Choroid plexus epithelial cell (primary cell): ENCODE measurements at regions not wholly inside any gene's neighbourhood (a gene's known extent, or its start where the extent isn't known, plus 50 kb on each side); places are given as distances from the start of the nearest gene placed in this dataset.

Experiments used
- DNase-seq: peaks from one replicate; pipeline ENCODE4 v3.0.0-alpha.2; 2010; ENCODE audit warnings: low read depth
- H3K4me3 ChIP-seq: 2 replicates; pipeline ENCODE4 v1.5.1; 2011; ENCODE audit warnings: low read depth, mild to moderate bottlenecking, control low read depth, low read length, moderate library complexity
- TF ChIP-seq, protein P1 (sequence below): conservative IDR thresholded peaks from 2 replicates; pipeline ENCODE4 v1.5.1; 2011; ENCODE audit warnings: low read depth, mild to moderate bottlenecking, control low read depth, inconsistent platforms, low read length, moderate library complexity

DNA sequence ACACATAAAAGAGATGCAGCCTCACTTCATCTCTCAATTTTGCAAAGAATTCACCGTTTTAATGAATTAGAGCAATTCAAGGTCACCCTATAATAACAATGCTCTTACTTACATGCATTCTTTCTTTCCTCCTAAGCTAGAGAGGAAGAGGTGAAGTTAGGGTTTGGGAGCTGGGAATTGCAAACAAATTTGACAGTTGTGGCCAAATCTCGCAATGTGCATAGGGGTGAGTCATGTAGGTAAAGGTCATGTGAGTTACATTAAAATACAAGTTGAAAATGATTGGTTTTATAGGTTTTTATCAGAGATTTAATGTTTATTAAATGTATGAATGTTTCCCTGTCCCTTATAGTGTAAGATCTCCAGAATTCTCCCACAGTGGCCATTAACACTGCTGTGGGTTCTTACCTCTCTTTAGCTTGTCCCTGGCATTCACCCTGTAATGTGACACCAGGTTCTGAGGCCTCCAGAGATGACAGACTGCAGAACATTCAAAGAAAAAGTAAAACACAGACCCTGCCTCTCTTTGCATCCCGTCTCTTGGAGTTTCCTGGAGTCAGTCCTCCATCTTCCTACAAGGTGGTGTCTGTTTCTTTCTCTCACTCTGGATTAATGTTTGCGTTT is 53.7 kb upstream of the LGALSL start:
- no peak overlapping the region for H3K4me3 ChIP-seq
- TF ChIP-seq, protein P1, sequence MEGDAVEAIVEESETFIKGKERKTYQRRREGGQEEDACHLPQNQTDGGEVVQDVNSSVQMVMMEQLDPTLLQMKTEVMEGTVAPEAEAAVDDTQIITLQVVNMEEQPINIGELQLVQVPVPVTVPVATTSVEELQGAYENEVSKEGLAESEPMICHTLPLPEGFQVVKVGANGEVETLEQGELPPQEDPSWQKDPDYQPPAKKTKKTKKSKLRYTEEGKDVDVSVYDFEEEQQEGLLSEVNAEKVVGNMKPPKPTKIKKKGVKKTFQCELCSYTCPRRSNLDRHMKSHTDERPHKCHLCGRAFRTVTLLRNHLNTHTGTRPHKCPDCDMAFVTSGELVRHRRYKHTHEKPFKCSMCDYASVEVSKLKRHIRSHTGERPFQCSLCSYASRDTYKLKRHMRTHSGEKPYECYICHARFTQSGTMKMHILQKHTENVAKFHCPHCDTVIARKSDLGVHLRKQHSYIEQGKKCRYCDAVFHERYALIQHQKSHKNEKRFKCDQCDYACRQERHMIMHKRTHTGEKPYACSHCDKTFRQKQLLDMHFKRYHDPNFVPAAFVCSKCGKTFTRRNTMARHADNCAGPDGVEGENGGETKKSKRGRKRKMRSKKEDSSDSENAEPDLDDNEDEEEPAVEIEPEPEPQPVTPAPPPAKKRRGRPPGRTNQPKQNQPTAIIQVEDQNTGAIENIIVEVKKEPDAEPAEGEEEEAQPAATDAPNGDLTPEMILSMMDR: no peak
- peak; percentile 14 for DNase-seq

DNA sequence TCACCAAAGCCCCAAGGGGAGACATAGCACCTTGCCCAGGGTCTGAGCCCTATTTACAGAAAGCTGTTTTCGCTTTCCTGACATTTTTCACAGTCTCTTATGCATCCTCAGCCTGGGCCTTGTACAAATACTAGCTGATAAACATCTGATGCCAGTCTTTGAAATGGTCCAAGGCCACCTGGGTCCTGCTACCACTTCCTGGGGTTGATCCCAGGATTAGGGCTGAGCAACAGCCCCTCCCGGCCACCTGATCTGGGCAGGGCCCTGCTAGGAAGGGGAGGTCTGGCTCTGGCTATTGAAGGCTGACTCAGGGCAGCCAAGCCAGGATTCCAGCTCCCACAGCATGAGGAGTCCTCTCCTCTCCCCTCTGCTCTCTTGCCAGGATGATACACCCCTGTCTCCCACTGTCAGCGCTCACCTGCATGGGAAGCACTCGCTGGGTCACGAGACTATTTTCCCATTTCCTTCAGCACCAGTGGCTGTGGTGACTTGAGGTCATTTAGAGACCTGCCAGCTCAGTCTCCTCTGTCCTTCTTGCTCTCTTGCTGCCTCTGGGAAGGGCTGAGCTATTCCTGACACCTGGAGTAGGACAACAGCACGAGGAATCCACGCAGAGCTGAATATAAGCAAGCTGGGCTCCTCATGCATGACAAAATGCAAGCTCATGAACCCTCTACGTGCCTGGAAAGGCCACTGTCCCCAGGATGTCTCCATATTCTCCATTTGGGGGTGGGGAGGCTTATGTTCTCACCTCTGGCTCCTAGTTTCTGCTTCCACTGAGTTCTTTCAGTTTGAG is 53.0 kb upstream of the LGALSL start:
- TF ChIP-seq, protein P1: no peak
- no peak overlapping the region for H3K4me3 ChIP-seq
- DNase-seq: no peak

GRCh38 chr2:64401529-64401880 is 52.5 kb upstream of the LGALSL start:
- H3K4me3 ChIP-seq: no peak overlapping the region
- TF ChIP-seq, protein P1: no peak
- no peak for DNase-seq

- TF ChIP-seq, protein P1: peak; percentile 1
- peak; percentile 22 for DNase-seq
- H3K4me3 ChIP-seq: no peak overlapping the region
These were observed 51.1 kb upstream of the LGALSL start for GRCh38 chr2:64402876-64403275.

DNA sequence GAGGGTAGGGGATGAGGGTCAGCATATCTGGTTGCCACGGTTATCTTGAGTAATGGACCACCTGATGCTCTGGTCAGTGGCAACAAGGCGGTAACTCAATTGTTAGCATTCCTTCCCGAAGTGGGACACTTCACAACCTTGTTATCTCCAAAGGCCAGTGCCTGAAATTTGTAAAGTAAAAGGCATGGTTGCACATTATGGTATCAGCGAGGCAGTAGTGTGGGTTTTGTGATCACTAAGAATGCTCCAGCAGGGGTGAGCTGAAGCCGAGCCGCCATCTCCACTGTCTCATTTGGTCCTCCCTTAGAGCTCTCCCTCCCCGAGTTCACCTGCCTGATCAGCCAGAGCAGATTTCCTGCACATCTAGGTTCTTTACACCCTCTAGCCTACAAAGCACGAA is 50.5 kb upstream of the LGALSL start:
- no peak for DNase-seq
- no peak overlapping the region for H3K4me3 ChIP-seq
- TF ChIP-seq, protein P1: no peak

- TF ChIP-seq, protein P1: no peak
- peak; percentile 86 for DNase-seq
- H3K4me3 ChIP-seq: no peak overlapping the region
These were observed 49.8 kb upstream of the LGALSL start for GRCh38 chr2:64404002-64404731.
